MG63 (cell line): ENCODE measurements at regions not wholly inside any gene's neighbourhood (a gene's known extent, or its start where the extent isn't known, plus 50 kb on each side); places are given as distances from the start of the nearest gene placed in this dataset.
"Not testable (repeated sequence)": the region's sequence is repeated elsewhere in the genome, so short reads cannot be mapped to it uniquely, and the experiment has no call there.

Source experiments
- DNase-seq: peaks from one replicate; pipeline ENCODE4 v3.0.0-alpha.2; 2020
- H3K27me3 ChIP-seq: fragments of 250-450 bp; sonication (Bioruptor Pico); 2 replicates; pipeline ENCODE4 v1.5.1; 2020; ENCODE audit warnings: mild to moderate bottlenecking, moderate library complexity
- H3K36me3 ChIP-seq: fragments of 250-450 bp; sonication (Bioruptor Pico); 2 replicates; pipeline ENCODE4 v1.5.1; 2020; ENCODE audit warnings: mild to moderate bottlenecking, moderate library complexity
- H3K4me3 ChIP-seq: fragments of 250-450 bp; sonication (Bioruptor Pico); 2 replicates; pipeline ENCODE4 v1.5.1; 2020; ENCODE audit warnings: mild to moderate bottlenecking, moderate library complexity
- H3K9me3 ChIP-seq: fragments of 250-450 bp; sonication (Bioruptor Pico); 2 replicates; pipeline ENCODE4 v1.5.1; 2020; ENCODE audit warnings: mild to moderate bottlenecking, moderate library complexity

DNA sequence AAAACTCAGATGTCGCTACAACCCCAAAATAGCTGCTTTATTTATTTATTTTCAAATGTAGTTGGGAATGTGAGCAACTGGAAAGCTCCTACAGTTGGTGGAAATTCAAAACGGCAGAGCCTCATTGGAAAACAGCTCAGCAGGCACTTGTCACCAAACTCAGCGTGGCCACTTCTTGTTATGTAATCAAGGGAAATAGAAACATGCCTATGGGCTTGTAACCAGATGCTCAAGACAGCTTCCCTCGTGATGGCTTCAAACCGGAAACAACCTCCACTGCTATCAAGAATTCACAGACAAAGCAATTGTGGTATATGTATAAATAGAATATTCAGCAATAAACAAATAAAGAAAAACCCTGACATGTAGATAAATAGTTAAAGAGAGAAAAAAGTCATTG, 627.8 kb upstream of the SLC10A2 start:
- Histone ChIP-seq H3K9me3 (no peaks in the 10 kb centered on the region), H3K4me3 (no peak overlapping the region), H3K27me3 (no peaks in the 10 kb centered on the region), H3K36me3 (no peaks in the 10 kb centered on the region)
- DNase-seq: no peak

DNA sequence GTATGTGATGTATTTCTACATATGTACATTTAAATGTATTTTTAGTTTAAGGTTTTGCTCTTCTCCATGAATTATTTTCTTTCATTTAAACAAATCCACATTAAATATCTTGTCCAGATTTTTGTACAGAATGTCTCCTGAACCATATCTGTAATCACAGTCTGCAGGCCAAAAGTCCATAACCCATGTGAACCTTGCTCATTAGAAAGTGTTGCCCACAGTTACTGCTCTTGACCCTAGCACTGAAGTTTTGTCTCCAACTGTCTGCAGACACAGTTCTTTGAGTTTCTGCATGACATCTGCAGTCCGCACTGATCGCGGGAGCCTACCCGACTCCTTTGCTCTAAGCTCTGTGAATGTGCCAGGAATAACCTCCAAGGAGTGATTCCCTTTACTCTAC, 626.2 kb upstream of the SLC10A2 start:
- DNase-seq: no peak
- H3K27me3 ChIP-seq: no peaks in the 10 kb centered on the region
- no peaks in the 10 kb centered on the region for H3K36me3 ChIP-seq
- no peaks in the 10 kb centered on the region for H3K9me3 ChIP-seq
- H3K4me3 ChIP-seq: no peak overlapping the region

DNA sequence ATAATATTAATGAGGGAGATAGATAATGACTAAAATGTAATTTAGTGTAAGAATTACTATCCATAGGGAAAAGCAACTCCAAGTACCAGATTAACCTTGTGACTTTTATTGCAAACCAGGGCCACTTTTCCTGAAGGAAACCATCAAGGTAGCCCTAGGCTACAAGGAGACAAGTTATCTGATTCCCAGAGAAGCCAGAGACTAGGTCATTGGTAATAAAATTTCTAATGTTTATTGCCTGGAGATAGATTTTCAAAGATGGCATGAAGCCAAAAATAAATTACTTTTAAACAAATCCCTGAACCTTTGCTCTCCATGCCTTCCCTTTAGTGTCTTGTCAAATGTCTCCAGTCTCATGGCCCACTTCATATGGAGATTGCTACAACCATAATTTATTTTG, 610.1 kb upstream of the SLC10A2 start:
- no peak for DNase-seq
- no peak overlapping the region for H3K4me3 ChIP-seq

DNA sequence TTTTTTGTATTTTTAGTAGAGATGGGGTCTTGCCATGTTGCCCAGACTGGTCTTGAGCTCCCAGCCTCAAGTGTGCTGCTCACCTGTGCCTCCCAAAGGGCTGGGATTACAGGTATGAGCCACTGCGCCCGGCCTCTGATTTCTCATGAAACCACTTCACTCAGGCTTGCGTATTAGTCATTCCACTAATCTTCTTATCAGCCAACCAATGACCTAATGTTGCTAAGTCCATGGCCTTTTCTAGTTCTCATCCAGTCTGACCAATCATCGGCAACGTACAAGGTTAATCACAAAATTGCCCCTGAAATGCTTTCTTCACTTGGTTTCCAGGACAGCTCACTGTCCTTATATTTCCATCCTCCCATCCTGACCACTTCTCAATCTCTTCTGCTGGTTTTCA, 605.3 kb upstream of the SLC10A2 start:
- Histone ChIP-seq H3K27me3 (no peaks in the 10 kb centered on the region), H3K9me3 (no peaks in the 10 kb centered on the region), H3K4me3 (no peak overlapping the region), H3K36me3 (no peaks in the 10 kb centered on the region)
- DNase-seq: no peak

More for the DNA sequence above, 610.1 kb upstream of the SLC10A2 start:
- Histone ChIP-seq H3K9me3 (no peaks in the 10 kb centered on the region), H3K36me3 (no peaks in the 10 kb centered on the region), H3K27me3 (no peaks in the 10 kb centered on the region)

DNA sequence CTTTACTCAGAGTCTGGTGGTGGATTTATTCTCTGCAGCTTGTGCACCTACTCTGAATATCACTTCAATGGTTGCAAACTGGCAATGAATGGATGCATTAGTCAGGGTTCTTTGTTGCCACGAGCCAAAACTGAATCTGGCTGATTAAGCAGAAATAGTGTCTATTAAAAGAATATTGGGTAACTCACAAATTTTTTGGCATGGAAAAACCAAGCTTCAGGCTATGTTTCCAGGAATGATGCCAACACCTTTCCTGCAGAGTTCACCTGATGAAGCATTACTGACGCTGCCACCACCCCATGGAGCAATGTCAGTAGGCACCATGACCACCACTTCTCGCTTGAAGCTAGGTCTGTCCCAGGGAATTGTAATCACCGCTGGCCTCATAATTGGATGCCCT, 597.8 kb upstream of the SLC10A2 start:
- Histone ChIP-seq H3K9me3 (no peaks in the 10 kb centered on the region), H3K36me3 (no peaks in the 10 kb centered on the region), H3K27me3 (no peaks in the 10 kb centered on the region), H3K4me3 (no peak overlapping the region)
- no peak for DNase-seq

DNA sequence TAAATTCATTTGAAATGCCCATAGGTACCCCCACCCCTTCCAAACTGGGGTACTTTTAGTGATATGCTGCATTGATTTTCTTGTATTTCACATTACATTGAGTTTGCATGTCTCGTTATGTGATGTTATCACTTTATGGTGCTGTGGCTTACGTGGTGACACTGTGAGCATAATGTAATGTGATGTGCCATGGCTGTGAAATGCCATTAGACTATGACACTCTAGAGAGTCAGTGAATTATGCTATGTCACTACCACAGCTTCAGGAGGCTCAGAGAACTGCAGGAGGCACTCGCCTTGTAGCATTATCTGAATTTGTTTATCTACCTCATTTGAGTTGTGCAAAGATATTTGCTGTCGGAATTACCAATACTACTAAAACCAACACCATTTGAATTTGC, 590.1 kb upstream of the SLC10A2 start:
- Histone ChIP-seq H3K4me3 (no peak overlapping the region), H3K9me3 (no peaks in the 10 kb centered on the region), H3K27me3 (no peaks in the 10 kb centered on the region), H3K36me3 (no peaks in the 10 kb centered on the region)
- DNase-seq: no peak

DNA sequence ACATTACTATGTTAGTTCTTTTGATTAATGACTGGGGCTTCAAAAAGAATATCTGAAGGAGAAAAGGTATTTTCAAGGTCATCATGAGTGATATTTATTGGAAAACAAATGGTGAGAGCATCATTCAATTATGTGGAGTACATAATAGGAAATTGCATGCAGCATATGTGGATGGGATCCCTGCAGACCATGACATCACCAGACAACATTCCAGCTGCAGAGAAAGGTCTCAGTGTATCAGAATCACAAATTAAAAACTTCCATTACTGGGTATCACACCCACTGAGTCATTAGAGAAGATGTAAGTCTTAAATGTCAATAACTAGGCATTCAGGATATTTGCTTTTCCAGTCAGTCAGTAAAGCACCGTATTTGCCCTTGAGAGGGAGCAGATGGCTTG, 574.4 kb upstream of the SLC10A2 start:
- H3K9me3 ChIP-seq: no peaks in the 10 kb centered on the region
- no peak for DNase-seq
- H3K36me3 ChIP-seq: no peaks in the 10 kb centered on the region
- no peaks in the 10 kb centered on the region for H3K27me3 ChIP-seq
- no peak overlapping the region for H3K4me3 ChIP-seq

DNA sequence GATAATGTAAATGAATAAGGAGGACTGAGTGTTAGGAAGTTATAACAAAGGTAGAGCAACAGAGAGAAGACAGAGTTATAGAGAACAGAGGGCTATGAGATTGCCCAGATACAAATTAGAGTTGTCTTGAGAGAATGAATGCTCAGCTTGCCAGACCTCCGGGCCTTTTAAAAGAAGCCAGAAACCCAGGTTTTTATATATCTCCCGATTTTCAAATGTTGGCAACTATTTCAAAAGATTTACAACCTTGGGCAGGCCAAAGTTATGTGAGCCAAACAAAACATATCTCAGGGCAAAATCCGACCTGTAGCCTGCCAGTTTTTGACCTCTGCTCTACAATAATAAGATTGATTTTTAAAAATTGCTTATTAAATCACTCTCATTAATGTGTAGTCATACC, 573.1 kb upstream of the SLC10A2 start:
- Histone ChIP-seq H3K36me3 (no peaks in the 10 kb centered on the region), H3K9me3 (no peaks in the 10 kb centered on the region), H3K27me3 (no peaks in the 10 kb centered on the region), H3K4me3 (no peak overlapping the region)
- DNase-seq: no peak

DNA sequence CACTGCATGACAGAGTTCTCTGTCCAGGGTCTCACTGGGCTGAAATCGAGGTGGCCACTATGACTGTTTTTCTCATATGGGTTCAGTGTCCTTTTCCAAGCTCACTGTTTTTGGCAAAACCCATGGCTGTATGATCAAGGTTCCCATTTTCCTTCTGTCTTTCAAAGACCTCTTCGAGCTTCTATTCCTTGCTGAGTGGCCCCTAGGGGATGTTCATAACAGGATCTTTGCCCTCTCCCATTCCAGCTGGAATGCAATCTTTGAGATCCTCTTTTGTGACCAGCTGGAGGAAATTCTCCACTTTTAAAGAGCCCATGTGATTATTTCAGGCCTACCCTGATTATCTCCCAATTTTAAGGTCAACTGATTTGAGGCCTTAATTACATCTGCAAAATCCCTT, 572.5 kb upstream of the SLC10A2 start:
- no peaks in the 10 kb centered on the region for H3K9me3 ChIP-seq
- no peaks in the 10 kb centered on the region for H3K36me3 ChIP-seq
- H3K27me3 ChIP-seq: no peaks in the 10 kb centered on the region
- no peak overlapping the region for H3K4me3 ChIP-seq
- DNase-seq: no peak

DNA sequence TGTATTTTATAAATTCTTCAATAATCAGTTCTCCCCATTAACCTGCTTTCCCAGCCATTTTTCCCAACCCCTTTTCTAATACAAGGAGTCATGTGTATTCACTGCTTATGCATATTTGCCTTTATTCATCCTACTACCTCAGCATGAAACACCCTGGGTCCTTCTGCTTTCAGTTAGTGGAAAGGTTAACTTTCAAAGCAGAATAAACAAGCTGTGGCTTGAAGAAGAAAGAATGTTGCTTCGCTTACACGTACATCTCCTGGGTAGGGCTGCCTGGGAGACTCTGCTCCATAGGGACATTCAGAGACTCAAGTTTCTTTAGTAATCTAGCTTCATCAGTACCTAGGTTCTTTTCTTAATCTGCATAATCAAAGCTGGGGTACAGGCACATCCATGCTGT, 567.8 kb upstream of the SLC10A2 start:
- Histone ChIP-seq H3K9me3 (no peaks in the 10 kb centered on the region), H3K27me3 (peaks cover 2% of the 10 kb centered on the region; the same call in 1 of the 2 replicates), H3K4me3 (no peak overlapping the region), H3K36me3 (no peaks in the 10 kb centered on the region)
- DNase-seq: no peak

DNA sequence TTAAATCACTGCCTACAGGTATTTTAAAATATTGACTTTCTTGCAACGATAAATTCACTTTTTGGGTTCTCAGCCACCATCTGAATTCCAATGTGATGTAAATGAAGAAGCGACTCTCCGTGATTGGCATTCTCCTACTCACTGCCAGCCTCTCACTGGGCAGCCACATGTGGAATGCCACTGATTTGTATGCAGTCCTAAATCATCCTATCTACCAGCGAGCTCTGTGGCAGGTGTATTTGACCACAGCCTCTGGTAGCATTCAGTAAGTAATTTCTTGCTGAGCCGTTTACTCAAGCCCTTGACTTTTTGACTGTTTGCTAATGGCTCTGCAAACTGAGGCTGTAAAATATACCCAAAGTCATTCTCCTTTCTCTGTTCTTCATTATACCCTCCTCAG, 559.0 kb upstream of the SLC10A2 start:
- H3K4me3 ChIP-seq: no peak overlapping the region
- no peak for DNase-seq
- H3K9me3 ChIP-seq: no peaks in the 10 kb centered on the region
- H3K27me3 ChIP-seq: peaks cover 5% of the 10 kb centered on the region; the same call in 1 of the 2 replicates
- no peaks in the 10 kb centered on the region for H3K36me3 ChIP-seq

DNA sequence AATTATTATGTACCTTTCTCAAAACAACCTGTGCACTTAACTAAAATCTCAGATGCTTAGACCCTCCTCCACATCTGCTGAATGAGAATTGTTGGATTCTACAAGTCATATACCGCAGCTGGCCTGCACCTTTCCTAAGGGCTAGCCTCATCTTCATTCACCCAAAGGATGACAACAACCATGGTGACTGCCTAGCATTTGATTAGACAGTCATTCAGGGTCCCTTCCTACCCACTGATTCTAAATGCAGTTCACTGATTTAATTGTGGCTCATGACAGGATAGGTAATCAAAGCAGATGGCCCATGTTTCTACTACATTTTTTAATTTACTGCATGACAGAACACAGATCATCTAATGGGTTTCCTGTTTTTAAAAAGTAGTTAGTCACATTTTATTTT, 551.9 kb upstream of the SLC10A2 start:
- Histone ChIP-seq H3K27me3 (no peaks in the 10 kb centered on the region), H3K9me3 (no peaks in the 10 kb centered on the region), H3K4me3 (no peak overlapping the region), H3K36me3 (no peaks in the 10 kb centered on the region)
- no peak for DNase-seq

DNA sequence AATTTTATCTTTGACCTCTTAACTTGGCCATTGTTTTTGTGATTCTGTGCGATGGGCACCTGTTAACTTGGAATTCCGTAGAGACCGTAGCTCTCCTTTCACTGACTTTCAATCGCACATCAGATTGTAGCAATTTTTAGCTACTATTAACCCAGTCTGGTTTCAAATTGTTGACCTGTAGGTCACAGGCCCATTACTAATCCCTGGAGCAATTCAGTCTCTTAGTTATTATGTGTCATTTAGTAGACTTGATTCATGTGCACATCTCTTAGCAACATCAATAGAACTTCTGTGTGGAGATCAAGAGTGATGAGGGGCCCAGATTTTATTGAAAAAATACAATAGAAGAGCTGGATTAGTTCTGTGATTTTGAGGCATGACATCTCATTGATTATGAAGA, 549.6 kb upstream of the SLC10A2 start:
- no peaks in the 10 kb centered on the region for H3K36me3 ChIP-seq
- no peaks in the 10 kb centered on the region for H3K27me3 ChIP-seq
- H3K4me3 ChIP-seq: no peak overlapping the region
- DNase-seq: no peak
- H3K9me3 ChIP-seq: no peaks in the 10 kb centered on the region

DNA sequence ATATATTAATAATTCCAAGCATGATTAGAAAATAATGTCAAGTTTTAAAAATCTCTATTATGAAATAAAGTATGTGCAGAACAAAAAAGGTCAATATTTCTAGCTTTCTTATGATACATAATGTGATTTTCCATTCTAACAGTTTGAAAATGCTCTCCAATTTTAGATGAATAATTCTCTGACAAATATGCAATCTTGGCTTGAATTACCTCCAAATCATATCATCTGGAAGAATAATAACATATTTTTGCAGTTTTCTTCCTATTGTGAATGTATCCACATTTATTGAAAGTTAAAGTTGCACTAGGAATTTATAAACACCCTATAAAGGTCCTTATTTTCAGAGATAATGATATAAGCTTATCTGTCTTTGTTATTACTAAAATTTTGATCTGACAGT, 548.5 kb upstream of the SLC10A2 start:
- no peak for DNase-seq
- Histone ChIP-seq H3K4me3 (no peak overlapping the region), H3K36me3 (no peaks in the 10 kb centered on the region), H3K9me3 (no peaks in the 10 kb centered on the region), H3K27me3 (no peaks in the 10 kb centered on the region)

DNA sequence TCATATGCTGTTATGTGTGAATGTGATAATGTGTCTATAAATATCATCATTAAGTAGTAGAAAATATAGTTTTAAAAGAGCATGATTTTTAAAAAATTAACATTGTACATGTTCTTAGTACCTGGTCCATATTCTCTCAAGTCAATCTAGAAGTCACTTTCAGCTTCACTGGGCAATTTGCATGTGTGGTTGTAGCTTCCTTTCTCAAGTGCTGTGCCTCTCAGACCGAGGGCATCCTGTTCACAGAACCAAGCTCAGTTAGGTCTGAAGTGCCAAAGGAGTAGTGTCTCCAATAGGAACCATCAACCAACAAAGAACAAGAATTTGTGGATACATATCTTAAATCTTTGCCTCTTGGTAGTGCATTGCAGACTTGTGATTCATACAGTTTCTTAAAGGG, 541.8 kb upstream of the SLC10A2 start:
- no peak overlapping the region for H3K4me3 ChIP-seq
- no peaks in the 10 kb centered on the region for H3K27me3 ChIP-seq
- no peaks in the 10 kb centered on the region for H3K36me3 ChIP-seq
- DNase-seq: no peak
- H3K9me3 ChIP-seq: no peaks in the 10 kb centered on the region

DNA sequence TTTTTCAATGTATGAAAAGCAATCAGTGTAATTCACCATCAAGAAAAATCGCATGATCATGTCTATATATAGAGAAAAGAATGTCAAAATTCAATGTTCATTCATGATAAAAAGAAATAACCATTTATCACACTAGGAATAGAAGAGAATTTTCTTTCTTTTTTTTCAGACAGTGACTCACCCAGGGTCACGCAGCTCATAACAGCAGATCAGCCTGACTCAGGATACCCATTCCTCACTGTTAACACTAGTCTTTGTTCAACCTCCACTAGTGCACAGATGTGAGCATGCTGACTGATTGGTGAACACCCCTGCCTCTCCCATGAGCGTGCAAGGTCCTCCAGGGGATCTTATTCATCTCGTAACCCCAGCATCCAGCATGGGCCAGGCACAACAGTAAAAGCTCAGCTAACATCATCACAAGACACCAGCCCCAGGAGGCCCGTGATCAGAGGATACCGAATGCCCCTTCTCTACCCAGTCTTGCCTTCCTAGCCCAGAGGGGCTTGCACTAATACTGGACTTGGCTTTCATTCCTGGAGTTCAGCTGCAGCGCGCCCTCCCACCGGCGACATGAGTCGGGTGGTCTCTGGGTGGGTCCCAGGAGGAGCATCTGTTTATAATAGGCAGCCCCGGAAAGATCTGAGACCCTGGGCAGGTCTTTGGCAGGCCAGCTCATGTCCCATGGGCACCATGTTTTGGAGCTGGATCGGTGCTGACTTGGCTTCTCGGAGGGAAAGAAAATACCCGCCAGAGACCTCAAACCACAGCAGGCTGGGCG, 539.5 kb upstream of the SLC10A2 start:
- Histone ChIP-seq H3K36me3 (no peaks in the 10 kb centered on the region), H3K27me3 (no peaks in the 10 kb centered on the region), H3K9me3 (no peaks in the 10 kb centered on the region), H3K4me3 (no peak overlapping the region)
- DNase-seq: no peak

DNA sequence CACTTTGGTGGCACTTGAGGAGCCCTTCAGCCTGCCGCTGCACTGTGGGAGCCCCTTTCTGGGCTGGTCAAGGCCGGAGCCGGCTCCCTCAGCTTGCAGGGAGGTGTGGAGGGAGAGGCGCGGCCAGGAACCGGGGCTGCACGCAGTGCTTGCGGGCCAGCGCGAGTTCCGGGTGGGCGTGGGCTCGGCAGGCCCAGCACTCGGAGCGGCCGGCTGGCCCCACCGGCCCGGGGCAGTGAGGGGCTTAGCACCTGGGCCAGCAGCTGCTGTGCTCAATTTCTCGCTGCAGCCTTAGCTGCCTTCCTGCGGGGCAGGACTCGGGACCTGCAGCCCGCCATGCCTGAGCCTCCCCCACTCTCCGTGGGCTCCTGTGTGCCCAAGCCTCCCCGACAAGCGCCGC, 533.7 kb upstream of the SLC10A2 start:
- H3K36me3 ChIP-seq, H3K4me3 ChIP-seq, H3K27me3 ChIP-seq, H3K9me3 ChIP-seq, DNase-seq: not testable (repeated sequence)

DNA sequence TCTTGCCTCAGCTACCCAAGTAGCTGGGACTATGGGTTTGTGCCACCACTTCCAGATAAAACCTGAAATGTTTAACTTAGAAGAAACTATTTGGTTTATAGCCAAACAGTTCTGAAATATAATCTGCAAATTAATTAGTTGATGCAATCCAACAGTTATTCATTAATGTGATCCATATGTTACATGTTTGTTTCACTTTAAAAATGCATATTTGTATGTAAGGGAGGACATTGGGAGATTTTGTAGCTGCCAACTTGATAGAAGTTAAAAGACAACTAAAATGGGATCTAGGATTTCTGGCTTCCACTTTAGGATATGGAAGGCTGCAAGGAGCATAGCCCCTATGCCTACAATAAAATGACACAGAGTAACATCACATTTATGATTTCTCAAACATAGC, 532.5 kb upstream of the SLC10A2 start:
- Histone ChIP-seq H3K27me3 (no peaks in the 10 kb centered on the region), H3K9me3 (no peaks in the 10 kb centered on the region), H3K36me3 (no peaks in the 10 kb centered on the region), H3K4me3 (no peak overlapping the region)
- no peak for DNase-seq

DNA sequence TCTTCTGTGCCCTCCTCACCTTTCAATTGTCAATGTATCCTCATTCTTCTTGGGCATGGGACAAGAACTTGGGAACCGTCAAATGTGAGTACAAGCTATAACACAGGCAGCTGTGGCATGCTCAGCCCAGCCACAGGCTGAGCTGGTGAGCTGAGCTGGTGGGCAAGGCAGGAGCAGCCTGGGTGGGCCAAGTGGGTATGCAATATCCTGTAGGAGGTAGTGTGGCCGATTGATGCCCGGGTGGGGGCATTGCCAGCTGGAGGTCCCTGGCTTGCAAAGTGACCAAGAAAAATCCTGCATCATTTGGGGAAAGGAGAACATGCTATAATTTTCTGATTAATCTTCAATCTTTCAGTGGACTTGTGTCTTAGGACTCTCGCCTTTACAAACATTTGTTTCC, 507.2 kb upstream of the SLC10A2 start:
- H3K4me3 ChIP-seq: no peak overlapping the region
- H3K27me3 ChIP-seq: no peaks in the 10 kb centered on the region
- DNase-seq: no peak
- no peaks in the 10 kb centered on the region for H3K36me3 ChIP-seq
- no peaks in the 10 kb centered on the region for H3K9me3 ChIP-seq
